ENCODE measurements at regions not wholly inside any gene's neighbourhood (a gene's known extent, or its start where the extent isn't known, plus 50 kb on each side); places are given as distances from the start of the nearest gene placed in this dataset.

GRCh38 chr14:31965071-31965734 is 111.9 kb upstream of the ARHGAP5 start:
- Mint-ChIP-seq H3K27ac (no peak overlapping the region), H3K36me3 (ENCODE audit: low read depth) (no peaks in the 10 kb centered on the region)

GRCh38 chr14:31965735-31966598 is 111.1 kb upstream of the ARHGAP5 start:
- Mint-ChIP-seq H3K9me3 (peaks cover 9% of the 10 kb centered on the region), H3K27me3 (ENCODE audit: low read depth) (no peaks in the 10 kb centered on the region), H3K36me3 (ENCODE audit: low read depth) (no peaks in the 10 kb centered on the region), H3K4me1 (ENCODE audit: low read depth) (peaks cover 6% of the 10 kb centered on the region), H3K27ac (no peak overlapping the region), H3K4me3 (no peak overlapping the region)
- no peak for DNase-seq (ENCODE audit: low spot score)

More at GRCh38 chr14:31965071-31965734, 111.9 kb upstream of the ARHGAP5 start:
- H3K9me3 Mint-ChIP-seq, result peaks cover 9% of the 10 kb centered on the region
- H3K4me3 Mint-ChIP-seq, result no peak overlapping the region
- no peak for DNase-seq (ENCODE audit: low spot score)
- H3K4me1 Mint-ChIP-seq (ENCODE audit: low read depth), result peaks cover 6% of the 10 kb centered on the region
- H3K27me3 Mint-ChIP-seq (ENCODE audit: low read depth), result no peaks in the 10 kb centered on the region

GRCh38 chr14:31966896-31967668 is 110.0 kb upstream of the ARHGAP5 start:
- peaks cover 6% of the 10 kb centered on the region for H3K4me1 Mint-ChIP-seq (ENCODE audit: low read depth)
- no peaks in the 10 kb centered on the region for H3K36me3 Mint-ChIP-seq (ENCODE audit: low read depth)
- no peak overlapping the region for H3K27ac Mint-ChIP-seq
- no peak for DNase-seq (ENCODE audit: low spot score)
- H3K9me3 Mint-ChIP-seq, result peaks cover 12% of the 10 kb centered on the region
- H3K27me3 Mint-ChIP-seq (ENCODE audit: low read depth), result no peaks in the 10 kb centered on the region
- no peak overlapping the region for H3K4me3 Mint-ChIP-seq

- Mint-ChIP-seq H3K27ac (no peak overlapping the region), H3K36me3 (ENCODE audit: low read depth) (no peaks in the 10 kb centered on the region), H3K27me3 (ENCODE audit: low read depth) (no peaks in the 10 kb centered on the region), H3K4me3 (no peak overlapping the region), H3K9me3 (peaks cover 12% of the 10 kb centered on the region), H3K4me1 (ENCODE audit: low read depth) (peaks cover 6% of the 10 kb centered on the region)
- DNase-seq (ENCODE audit: low spot score), result no peak
Observed at GRCh38 chr14:31967669-31967975, 109.5 kb upstream of the ARHGAP5 start.

- DNase-seq (ENCODE audit: low spot score), result no peak
- Mint-ChIP-seq H3K4me1 (ENCODE audit: low read depth) (peaks cover 6% of the 10 kb centered on the region), H3K27ac (no peak overlapping the region), H3K36me3 (ENCODE audit: low read depth) (no peaks in the 10 kb centered on the region), H3K27me3 (ENCODE audit: low read depth) (no peaks in the 10 kb centered on the region), H3K4me3 (no peak overlapping the region), H3K9me3 (peaks cover 12% of the 10 kb centered on the region)
Observed at GRCh38 chr14:31968107-31968810, 108.8 kb upstream of the ARHGAP5 start.

GRCh38 chr14:31968956-31969698 is 108.0 kb upstream of the ARHGAP5 start:
- Mint-ChIP-seq H3K4me1 (ENCODE audit: low read depth) (peaks cover 6% of the 10 kb centered on the region), H3K27ac (no peak overlapping the region), H3K36me3 (ENCODE audit: low read depth) (no peaks in the 10 kb centered on the region), H3K4me3 (no peak overlapping the region), H3K9me3 (peaks cover 12% of the 10 kb centered on the region), H3K27me3 (ENCODE audit: low read depth) (no peaks in the 10 kb centered on the region)
- no peak for DNase-seq (ENCODE audit: low spot score)

- no peak overlapping the region for H3K4me3 Mint-ChIP-seq
- peaks cover 12% of the 10 kb centered on the region for H3K9me3 Mint-ChIP-seq
- H3K4me1 Mint-ChIP-seq (ENCODE audit: low read depth), result peaks cover 6% of the 10 kb centered on the region
- no peak overlapping the region for H3K27ac Mint-ChIP-seq
- no peak for DNase-seq (ENCODE audit: low spot score)
- H3K27me3 Mint-ChIP-seq (ENCODE audit: low read depth), result no peaks in the 10 kb centered on the region
- no peaks in the 10 kb centered on the region for H3K36me3 Mint-ChIP-seq (ENCODE audit: low read depth)
Observed at GRCh38 chr14:31969699-31970240, 107.3 kb upstream of the ARHGAP5 start.

- no peak for DNase-seq (ENCODE audit: low spot score)
- H3K4me3 Mint-ChIP-seq, result no peak overlapping the region
- H3K9me3 Mint-ChIP-seq, result peaks cover 15% of the 10 kb centered on the region
- H3K36me3 Mint-ChIP-seq (ENCODE audit: low read depth), result no peaks in the 10 kb centered on the region
- H3K27me3 Mint-ChIP-seq (ENCODE audit: low read depth), result no peaks in the 10 kb centered on the region
- peaks cover 6% of the 10 kb centered on the region for H3K4me1 Mint-ChIP-seq (ENCODE audit: low read depth)
- no peak overlapping the region for H3K27ac Mint-ChIP-seq
Observed at GRCh38 chr14:31970744-31971143, 106.4 kb upstream of the ARHGAP5 start.

GRCh38 chr14:31971612-31972011 is 105.5 kb upstream of the ARHGAP5 start:
- Mint-ChIP-seq H3K27me3 (ENCODE audit: low read depth) (no peaks in the 10 kb centered on the region), H3K4me3 (no peak overlapping the region), H3K36me3 (ENCODE audit: low read depth) (no peaks in the 10 kb centered on the region), H3K27ac (no peak overlapping the region), H3K4me1 (ENCODE audit: low read depth) (peaks cover 2% of the 10 kb centered on the region), H3K9me3 (peaks cover 17% of the 10 kb centered on the region)
- DNase-seq (ENCODE audit: low spot score), result no peak

GRCh38 chr14:31977001-31977556 is 100.0 kb upstream of the ARHGAP5 start:
- Mint-ChIP-seq H3K27me3 (ENCODE audit: low read depth) (no peaks in the 10 kb centered on the region), H3K9me3 (peaks cover 12% of the 10 kb centered on the region), H3K27ac (no peak overlapping the region), H3K4me1 (ENCODE audit: low read depth) (no peaks in the 10 kb centered on the region), H3K4me3 (no peak overlapping the region), H3K36me3 (ENCODE audit: low read depth) (no peaks in the 10 kb centered on the region)
- DNase-seq (ENCODE audit: low spot score), result no peak

- no peaks in the 10 kb centered on the region for H3K27me3 Mint-ChIP-seq (ENCODE audit: low read depth)
- H3K4me1 Mint-ChIP-seq (ENCODE audit: low read depth), result no peaks in the 10 kb centered on the region
- H3K27ac Mint-ChIP-seq, result no peak overlapping the region
- peaks cover 20% of the 10 kb centered on the region for H3K9me3 Mint-ChIP-seq
- no peak for DNase-seq (ENCODE audit: low spot score)
- no peaks in the 10 kb centered on the region for H3K36me3 Mint-ChIP-seq (ENCODE audit: low read depth)
- H3K4me3 Mint-ChIP-seq, result no peak overlapping the region
Observed at GRCh38 chr14:31978423-31978822, 98.7 kb upstream of the ARHGAP5 start.

GRCh38 chr14:31982642-31983041 is 94.5 kb upstream of the ARHGAP5 start:
- Mint-ChIP-seq H3K27ac (no peak overlapping the region), H3K4me1 (ENCODE audit: low read depth) (no peaks in the 10 kb centered on the region), H3K36me3 (ENCODE audit: low read depth) (no peaks in the 10 kb centered on the region), H3K9me3 (peaks cover 20% of the 10 kb centered on the region), H3K27me3 (ENCODE audit: low read depth) (no peaks in the 10 kb centered on the region), H3K4me3 (no peak overlapping the region)
- no peak for DNase-seq (ENCODE audit: low spot score)

- no peak overlapping the region for H3K27ac Mint-ChIP-seq
- no peak overlapping the region for H3K4me3 Mint-ChIP-seq
- peaks cover 19% of the 10 kb centered on the region for H3K9me3 Mint-ChIP-seq
- peaks cover 5% of the 10 kb centered on the region for H3K27me3 Mint-ChIP-seq (ENCODE audit: low read depth)
- no peaks in the 10 kb centered on the region for H3K36me3 Mint-ChIP-seq (ENCODE audit: low read depth)
- no peak for DNase-seq (ENCODE audit: low spot score)
- no peaks in the 10 kb centered on the region for H3K4me1 Mint-ChIP-seq (ENCODE audit: low read depth)
Observed at GRCh38 chr14:31986405-31986804, 90.7 kb upstream of the ARHGAP5 start.
